ENCODE measurements at regions not wholly inside any gene's neighbourhood (a gene's known extent, or its start where the extent isn't known, plus 50 kb on each side); places are given as distances from the start of the nearest gene placed in this dataset.

DNA sequence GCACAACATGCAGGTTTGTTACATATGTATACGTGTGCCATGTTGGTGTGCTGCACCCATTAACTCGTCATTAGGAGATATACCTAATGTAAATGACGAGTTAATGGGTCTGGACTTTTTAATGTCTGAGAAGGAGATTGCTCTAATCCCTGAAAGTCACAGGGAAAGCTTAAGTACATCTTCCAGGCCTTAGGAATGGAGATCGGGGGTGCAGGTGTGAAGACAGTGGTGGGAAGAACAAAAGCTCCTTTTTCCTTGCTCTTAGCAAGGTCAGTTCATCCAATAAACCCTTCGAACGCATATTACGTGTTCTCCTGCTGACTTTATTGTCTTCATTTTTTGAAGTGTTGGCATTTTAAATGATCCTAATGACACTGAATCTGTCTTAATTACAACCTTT, 50.8 kb upstream of the LAMA1 start:
- DNase-seq (ENCODE audit: low read depth), result no peak
- no peak overlapping the region for H3K4me3 ChIP-seq (ENCODE audit: control insufficient read depth, low read depth, low read length)
- TF ChIP-seq CTCF (conservative IDR thresholded peaks at IDR 0.05; ENCODE audit: control insufficient read depth, insufficient read depth, low read depth, low read length), result no peak
